NT2/D1 (cell line): ENCODE measurements at regions not wholly inside any gene's neighbourhood (a gene's known extent, or its start where the extent isn't known, plus 50 kb on each side); places are given as distances from the start of the nearest gene placed in this dataset.

ENCODE experiments used
- YY1 ChIP-seq: IDR thresholded peaks from 2 replicates; pipeline ENCODE4 v1.6.1; 2011; ENCODE audit not compliant: insufficient read length, insufficient read depth
- ZNF274 ChIP-seq: IDR thresholded peaks from 2 replicates; pipeline ENCODE4 v1.6.1; 2011; ENCODE audit warnings: mild to moderate bottlenecking, low read depth, low read length

GRCh38 chr1:113190078-113190477, 117.1 kb downstream of the LRIG2 start:
- TF ChIP-seq ZNF274 (no peak), YY1 (no peak)
